Naive thymus-derived CD8-positive, alpha-beta T cell (primary cell): ENCODE measurements at regions not wholly inside any gene's neighbourhood (a gene's known extent, or its start where the extent isn't known, plus 50 kb on each side); places are given as distances from the start of the nearest gene placed in this dataset.

Experiments
- ATAC-seq, 2 donors: fragments of 150-1000 bp; cut with Tn5 transposase in 1 of 2; sonication (Bioruptor Pico), chemical (Tn5 transposase) in 1 of 2; 1 replicate in 1 of 2; 2 replicates in 1 of 2; pipeline ENCODE4 v1.10.0; 2021; ENCODE audit warnings: mild to moderate bottlenecking in 2 of 2, moderate library complexity in 2 of 2
- POLR2A ChIA-PET: fragments of 350-600 bp; sonication (Branson Sonifier 250); formaldehyde crosslinking; loops from one replicate; lab custom pipeline; 2021; ENCODE audit warnings: antibody characterized with exemption; lab: Charles Lee
- DNase-seq, 10 donors: peaks; one replicate each; pipeline versions ENCODE4 v3.0.0 to v3.0.0-alpha.2; 2020 to 2022
- H3K27ac Mint-ChIP-seq, 10 donors: one replicate each; pipeline ENCODE4 v1.8.0; 2020 to 2022; ENCODE audit warnings: mild to moderate bottlenecking in 10 of 10, mixed read lengths in 10 of 10, moderate library complexity in 4 of 10, inconsistent platforms in 1 of 10
- H3K27me3 Mint-ChIP-seq, 5 donors: one replicate each; pipeline ENCODE4 v1.8.0; 2021 to 2022; ENCODE audit warnings: mixed read lengths in 5 of 5
- H3K36me3 Mint-ChIP-seq, 3 donors: one replicate each; pipeline ENCODE4 v1.8.0; 2020 to 2022; ENCODE audit warnings: mixed read lengths in 3 of 3, mild to moderate bottlenecking in 2 of 3, inconsistent platforms in 1 of 3
- H3K4me1 Mint-ChIP-seq, 4 donors: one replicate each; pipeline ENCODE4 v1.8.0; 2021 to 2022; ENCODE audit warnings: mixed read lengths in 4 of 4
- H3K4me3 Mint-ChIP-seq, 10 donors: one replicate each; pipeline ENCODE4 v1.8.0; 2020 to 2022; ENCODE audit warnings: mild to moderate bottlenecking in 10 of 10, mixed read lengths in 10 of 10, moderate library complexity in 6 of 10, inconsistent platforms in 1 of 10
- H3K9me3 Mint-ChIP-seq, 9 donors: one replicate each; pipeline ENCODE4 v1.8.0; 2020 to 2022; ENCODE audit warnings: mixed read lengths in 9 of 9, mild to moderate bottlenecking in 3 of 9, inconsistent platforms in 1 of 9, moderate library complexity in 1 of 9

- Mint-ChIP-seq H3K27ac (no peak overlapping the region), H3K4me3 (no peak overlapping the region), H3K9me3 (peaks cover 0 to 10% (median 0%) of the 10 kb centered on the region in 9 donors), H3K36me3 (no peaks in the 10 kb centered on the region), H3K27me3 (peaks cover 0 to 22% (median 5%) of the 10 kb centered on the region in 5 donors), H3K4me1 (peaks cover 6 to 18% (median 16%) of the 10 kb centered on the region in 4 donors)
- no peak for DNase-seq
- POLR2A ChIA-PET: no interaction called here
- no peak for ATAC-seq
Measured at GRCh38 chr17:33972763-33973162, 282.3 kb upstream of the CCL2 start.

GRCh38 chr17:33973491-33973890, 281.6 kb upstream of the CCL2 start:
- Mint-ChIP-seq H3K4me1 (peaks cover 1 to 11% (median 9%) of the 10 kb centered on the region in 4 donors), H3K27ac (no peak overlapping the region), H3K9me3 (peaks cover 0 to 10% (median 0%) of the 10 kb centered on the region in 9 donors), H3K36me3 (no peaks in the 10 kb centered on the region), H3K4me3 (no peak overlapping the region), H3K27me3 (peaks cover 0 to 22% (median 5%) of the 10 kb centered on the region in 5 donors)
- POLR2A ChIA-PET: no interaction called here
- no peak for DNase-seq
- ATAC-seq: no peak

GRCh38 chr17:33974276-33974675, 280.8 kb upstream of the CCL2 start:
- POLR2A ChIA-PET: no interaction called here
- Mint-ChIP-seq H3K4me3 (no peak overlapping the region), H3K27ac (peak overlapping the region in 1 of 10 donors; percentile 4), H3K27me3 (peaks cover 0 to 22% (median 5%) of the 10 kb centered on the region in 5 donors), H3K36me3 (no peaks in the 10 kb centered on the region), H3K9me3 (peaks cover 0 to 10% (median 0%) of the 10 kb centered on the region in 9 donors), H3K4me1 (peaks cover 0 to 3% (median under 1%) of the 10 kb centered on the region in 4 donors)
- ATAC-seq (no peak), DNase-seq (no peak)

- peaks cover 0 to 10% (median 0%) of the 10 kb centered on the region in 9 donors for H3K9me3 Mint-ChIP-seq
- no peaks in the 10 kb centered on the region for H3K36me3 Mint-ChIP-seq
- DNase-seq (no peak), ATAC-seq (no peak)
- no peak overlapping the region for H3K27ac Mint-ChIP-seq
- H3K4me1 Mint-ChIP-seq: no peaks in the 10 kb centered on the region
- H3K4me3 Mint-ChIP-seq: no peak overlapping the region
- POLR2A ChIA-PET: no interaction called here
- H3K27me3 Mint-ChIP-seq: peaks cover 0 to 22% (median 10%) of the 10 kb centered on the region in 5 donors
Measured at GRCh38 chr17:33976831-33977230, 278.3 kb upstream of the CCL2 start.

- POLR2A ChIA-PET: no interaction called here
- DNase-seq: no peak
- peaks cover 0 to 10% (median 0%) of the 10 kb centered on the region in 9 donors for H3K9me3 Mint-ChIP-seq
- H3K4me1 Mint-ChIP-seq: no peaks in the 10 kb centered on the region
- H3K36me3 Mint-ChIP-seq: no peaks in the 10 kb centered on the region
- no peak overlapping the region for H3K27ac Mint-ChIP-seq
- no peak overlapping the region for H3K4me3 Mint-ChIP-seq
- peaks cover 0 to 25% (median 11%) of the 10 kb centered on the region in 5 donors for H3K27me3 Mint-ChIP-seq
- ATAC-seq: no peak
Measured at GRCh38 chr17:33977729-33978514, 277.2 kb upstream of the CCL2 start.

GRCh38 chr17:33978889-33979288, 276.2 kb upstream of the CCL2 start:
- H3K4me1 Mint-ChIP-seq: no peaks in the 10 kb centered on the region
- peaks cover 0 to 21% (median 11%) of the 10 kb centered on the region in 5 donors for H3K27me3 Mint-ChIP-seq
- H3K4me3 Mint-ChIP-seq: no peak overlapping the region
- no peaks in the 10 kb centered on the region for H3K36me3 Mint-ChIP-seq
- no peak overlapping the region for H3K27ac Mint-ChIP-seq
- POLR2A ChIA-PET: no interaction called here
- ATAC-seq: no peak
- no peak for DNase-seq
- H3K9me3 Mint-ChIP-seq: peaks cover 0 to 10% (median 0%) of the 10 kb centered on the region in 9 donors

GRCh38 chr17:33980193-33980592, 274.9 kb upstream of the CCL2 start:
- peaks cover 0 to 13% (median 7%) of the 10 kb centered on the region in 5 donors for H3K27me3 Mint-ChIP-seq
- H3K4me1 Mint-ChIP-seq: no peaks in the 10 kb centered on the region
- POLR2A ChIA-PET: no interaction called here
- no peak for DNase-seq
- peaks cover 0 to 5% (median 0%) of the 10 kb centered on the region in 9 donors for H3K9me3 Mint-ChIP-seq
- no peak overlapping the region for H3K4me3 Mint-ChIP-seq
- no peak for ATAC-seq
- H3K36me3 Mint-ChIP-seq: no peaks in the 10 kb centered on the region
- H3K27ac Mint-ChIP-seq: no peak overlapping the region

GRCh38 chr17:33981711-33982601, 273.1 kb upstream of the CCL2 start:
- Mint-ChIP-seq H3K27ac (no peak overlapping the region), H3K4me3 (no peak overlapping the region), H3K4me1 (no peaks in the 10 kb centered on the region), H3K9me3 (no peaks in the 10 kb centered on the region), H3K36me3 (no peaks in the 10 kb centered on the region), H3K27me3 (peaks cover 3 to 11% (median 4%) of the 10 kb centered on the region in 5 donors)
- POLR2A ChIA-PET: no interaction called here
- no peak for DNase-seq
- ATAC-seq: no peak

- POLR2A ChIA-PET: no interaction called here
- Mint-ChIP-seq H3K36me3 (no peaks in the 10 kb centered on the region), H3K9me3 (peaks cover 0 to 6% (median 0%) of the 10 kb centered on the region in 9 donors), H3K4me1 (no peaks in the 10 kb centered on the region), H3K27me3 (peaks cover 3 to 15% (median 5%) of the 10 kb centered on the region in 5 donors), H3K27ac (no peak overlapping the region), H3K4me3 (no peak overlapping the region)
- DNase-seq (no peak), ATAC-seq (no peak)
Measured at GRCh38 chr17:33982909-33983308, 272.2 kb upstream of the CCL2 start.

- no peak overlapping the region for H3K27ac Mint-ChIP-seq
- H3K9me3 Mint-ChIP-seq: peaks cover 0 to 9% (median 0%) of the 10 kb centered on the region in 9 donors
- H3K4me1 Mint-ChIP-seq: no peaks in the 10 kb centered on the region
- H3K27me3 Mint-ChIP-seq: peaks cover 4 to 23% (median 7%) of the 10 kb centered on the region in 5 donors
- ATAC-seq (no peak), DNase-seq (no peak)
- POLR2A ChIA-PET: no interaction called here
- H3K4me3 Mint-ChIP-seq: no peak overlapping the region
- H3K36me3 Mint-ChIP-seq: no peaks in the 10 kb centered on the region
Measured at GRCh38 chr17:33983824-33984574, 271.1 kb upstream of the CCL2 start.

- Mint-ChIP-seq H3K36me3 (no peaks in the 10 kb centered on the region), H3K4me3 (no peak overlapping the region), H3K4me1 (no peaks in the 10 kb centered on the region), H3K27me3 (peaks cover 4 to 20% (median 14%) of the 10 kb centered on the region in 5 donors), H3K27ac (no peak overlapping the region), H3K9me3 (peaks cover 0 to 9% (median 0%) of the 10 kb centered on the region in 9 donors)
- POLR2A ChIA-PET: no interaction called here
- DNase-seq (no peak), ATAC-seq (no peak)
Measured at GRCh38 chr17:33986088-33986487, 269.0 kb upstream of the CCL2 start.

- H3K9me3 Mint-ChIP-seq: peaks cover 0 to 9% (median 0%) of the 10 kb centered on the region in 9 donors
- no peak for DNase-seq
- ATAC-seq: no peak
- no peak overlapping the region for H3K4me3 Mint-ChIP-seq
- no peaks in the 10 kb centered on the region for H3K4me1 Mint-ChIP-seq
- peaks cover 4 to 20% (median 17%) of the 10 kb centered on the region in 5 donors for H3K27me3 Mint-ChIP-seq
- H3K27ac Mint-ChIP-seq: no peak overlapping the region
- H3K36me3 Mint-ChIP-seq: no peaks in the 10 kb centered on the region
- POLR2A ChIA-PET: no interaction called here
Measured at GRCh38 chr17:33986566-33986965, 268.5 kb upstream of the CCL2 start.
